UCSD-AML1 (cell line): ENCODE measurements at regions not wholly inside any gene's neighbourhood (a gene's known extent, or its start where the extent isn't known, plus 50 kb on each side); places are given as distances from the start of the nearest gene placed in this dataset.
"Not testable (repeated sequence)": the region's sequence is repeated elsewhere in the genome, so short reads cannot be mapped to it uniquely, and the experiment has no call there.

ENCODE experiments used
- DNase-seq: peaks from one replicate; lab custom pipeline; 2025; ENCODE audit not compliant: unreplicated experiment; lab: John Stamatoyannopoulos, UW

DNA sequence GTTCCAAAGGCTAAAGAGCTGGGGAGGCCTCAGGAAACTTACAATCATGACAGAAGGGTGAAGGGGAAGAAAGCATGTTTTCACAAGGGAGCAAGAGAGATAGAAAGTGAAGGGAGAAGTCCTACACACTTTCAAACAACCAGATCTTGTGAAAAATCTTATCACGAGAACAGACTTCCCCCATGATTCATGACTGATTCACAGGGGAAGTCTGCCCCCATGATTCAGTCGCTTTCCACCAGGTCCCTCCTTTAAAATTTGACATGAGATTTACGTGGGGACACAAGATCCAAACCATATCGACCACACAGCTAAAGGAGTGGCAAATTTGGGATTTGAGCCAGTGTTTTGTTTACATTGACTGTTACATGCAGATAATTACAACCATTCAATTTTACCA is 971.1 kb upstream of the HS3ST1 start:
- no peak for DNase-seq

DNA sequence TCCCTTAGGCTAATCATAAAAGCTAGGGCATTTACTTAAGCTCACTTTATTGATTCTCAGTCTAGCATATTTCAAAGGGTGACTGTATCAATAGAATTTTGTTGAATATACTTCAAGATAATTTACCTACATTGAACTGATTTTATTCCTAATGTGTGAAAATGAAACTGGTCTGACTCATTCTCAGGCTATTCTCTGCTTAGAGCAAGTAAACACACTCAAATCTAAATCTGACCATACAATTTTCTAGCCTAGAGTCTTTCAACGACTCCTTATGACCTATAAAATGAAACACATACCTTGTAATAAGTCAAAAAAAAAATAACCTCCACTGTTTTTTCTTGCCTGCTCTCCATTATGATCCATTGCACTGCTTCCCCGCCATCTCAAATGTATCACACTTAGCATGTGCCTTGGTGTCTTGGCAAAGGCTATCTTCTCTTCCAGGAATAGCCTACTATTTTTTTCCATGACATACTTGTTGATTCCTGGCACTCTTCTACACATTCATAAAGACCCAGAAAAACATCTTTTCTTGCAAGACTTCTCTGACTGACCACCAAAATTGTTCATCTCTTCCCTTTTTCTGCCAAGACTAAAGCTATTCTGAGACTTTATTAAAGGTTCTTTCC is 965.1 kb upstream of the HS3ST1 start:
- DNase-seq: no peak

DNA sequence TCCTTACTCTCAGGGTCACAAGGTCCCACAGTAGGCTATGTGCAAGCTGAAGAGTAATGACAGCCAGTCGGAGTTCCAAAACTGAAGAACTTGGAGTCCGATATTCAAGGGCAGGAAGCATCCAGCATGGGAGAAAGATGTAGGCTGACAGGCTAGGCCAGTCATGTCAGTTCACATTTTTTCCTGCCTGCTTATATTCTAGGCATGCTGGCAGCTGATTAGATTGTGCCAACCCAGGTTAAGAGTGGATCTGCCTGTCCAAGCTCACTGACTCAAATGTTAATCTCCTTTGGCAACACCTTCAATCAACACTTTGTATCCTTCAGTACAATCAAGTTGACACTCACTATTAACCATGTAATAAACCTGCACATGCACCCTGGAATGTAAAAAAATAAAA is 960.9 kb upstream of the HS3ST1 start:
- DNase-seq: no peak

DNA sequence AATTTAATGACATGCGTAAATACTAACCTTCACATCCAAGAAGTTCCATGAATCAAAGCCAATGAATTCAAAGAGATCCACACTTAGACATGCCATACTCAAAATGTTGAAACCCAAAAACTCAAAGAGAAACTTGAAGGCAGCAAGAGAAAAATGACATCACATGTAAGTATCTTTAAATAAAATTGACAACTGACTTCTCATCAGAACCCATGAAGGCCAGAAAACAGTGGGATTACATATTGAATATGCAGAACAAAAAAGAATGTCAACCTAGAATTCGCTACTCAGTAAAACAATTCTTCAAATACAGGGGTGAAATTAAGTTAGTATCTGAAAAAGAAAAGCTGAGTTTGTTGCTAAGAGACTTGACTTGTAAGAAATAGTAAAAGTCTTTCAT is 953.9 kb upstream of the HS3ST1 start:
- no peak for DNase-seq

DNA sequence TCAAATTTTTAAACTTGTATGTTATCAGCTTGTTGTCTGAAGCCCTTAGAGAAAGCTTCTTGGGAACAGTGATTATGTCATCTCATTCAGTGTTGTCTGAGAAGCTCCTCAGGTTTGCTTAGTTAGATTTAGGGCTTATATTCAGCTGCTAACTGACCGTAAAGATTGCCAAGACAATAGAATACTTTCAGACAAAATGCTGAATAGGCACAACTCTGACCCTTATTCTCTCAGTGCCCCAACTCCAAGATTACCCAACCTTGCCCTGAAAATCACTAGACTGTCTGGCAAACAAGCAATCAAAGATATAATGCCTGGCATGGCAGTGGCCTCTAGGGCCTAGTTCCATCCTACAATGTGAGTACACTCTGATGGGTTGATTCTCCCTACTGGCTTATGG is 950.5 kb upstream of the HS3ST1 start:
- DNase-seq: no peak

DNA sequence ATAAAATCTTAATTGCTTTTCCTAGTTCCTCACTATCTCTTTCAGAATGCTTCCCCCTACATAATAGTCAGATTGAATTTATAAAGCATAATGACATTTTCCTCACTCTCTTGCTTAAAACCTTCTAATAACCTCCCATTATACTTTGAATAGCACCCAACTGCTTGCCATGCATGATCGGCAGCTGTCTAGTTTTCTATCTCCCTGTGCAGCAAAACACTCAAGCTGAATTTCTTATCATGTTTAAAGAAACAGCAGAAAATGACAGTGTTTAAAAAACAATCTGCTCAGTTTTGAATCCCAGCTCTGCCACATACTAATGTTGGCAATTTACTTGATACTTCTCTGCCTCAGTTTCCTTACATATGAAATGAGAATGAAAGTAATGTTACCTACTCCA is 947.1 kb upstream of the HS3ST1 start:
- DNase-seq: no peak

DNA sequence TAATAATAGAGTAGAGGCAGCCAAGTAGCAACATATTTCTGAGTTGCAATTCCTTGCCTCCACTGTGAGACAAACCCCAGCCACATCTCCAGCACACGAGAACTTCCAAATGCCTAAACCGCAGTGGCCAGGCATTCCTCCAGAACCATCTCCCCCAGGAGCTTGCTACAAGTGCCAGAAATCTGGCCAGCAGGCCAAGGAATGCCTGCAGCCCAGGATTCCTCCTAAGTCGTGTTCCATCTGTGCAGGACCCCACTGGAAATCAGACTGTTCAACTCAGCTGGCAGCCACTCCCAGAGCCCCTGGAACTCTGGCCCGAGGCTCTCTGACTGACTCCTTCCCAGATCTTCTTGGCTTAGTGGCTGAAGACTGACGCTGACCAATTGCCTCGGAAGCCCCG is 937.2 kb upstream of the HS3ST1 start:
- DNase-seq: not testable (repeated sequence)

DNA sequence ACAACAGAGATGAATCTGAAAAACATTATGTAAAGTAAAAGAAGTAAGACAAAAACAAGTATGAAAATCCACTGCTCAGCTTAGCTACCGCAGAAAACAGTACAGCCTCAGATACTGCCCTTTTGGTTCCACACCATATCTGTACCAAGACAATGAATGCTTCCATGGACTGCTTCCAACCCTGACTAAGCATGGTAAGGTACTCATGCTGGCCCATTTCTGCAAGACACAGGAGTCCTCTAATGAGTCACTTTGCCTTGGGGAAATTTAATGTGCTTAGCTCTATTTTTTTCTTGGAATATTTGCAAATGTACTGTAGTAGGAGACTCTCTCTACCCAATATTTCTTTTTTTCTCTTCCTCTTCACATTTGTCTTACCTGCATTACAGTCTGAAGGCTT is 931.7 kb upstream of the HS3ST1 start:
- no peak for DNase-seq

DNA sequence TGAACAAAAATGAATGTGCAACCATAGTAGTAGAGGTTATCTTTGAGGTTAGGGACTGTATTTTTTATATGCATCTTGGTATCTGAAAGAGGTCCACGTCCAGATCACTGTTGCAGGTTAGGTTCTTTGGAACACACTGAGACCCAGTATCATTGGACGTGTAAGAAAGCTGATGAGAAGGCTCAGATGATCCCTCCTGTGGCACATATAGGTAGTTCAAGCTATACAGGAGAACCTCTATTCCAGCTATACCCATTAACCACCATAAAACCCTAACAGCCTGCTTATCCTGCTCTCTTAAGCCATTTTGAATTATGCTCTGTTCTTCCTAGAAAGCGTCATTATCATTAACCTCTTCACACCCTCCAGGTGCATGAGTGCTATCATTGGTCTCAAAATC is 930.7 kb upstream of the HS3ST1 start:
- no peak for DNase-seq

DNA sequence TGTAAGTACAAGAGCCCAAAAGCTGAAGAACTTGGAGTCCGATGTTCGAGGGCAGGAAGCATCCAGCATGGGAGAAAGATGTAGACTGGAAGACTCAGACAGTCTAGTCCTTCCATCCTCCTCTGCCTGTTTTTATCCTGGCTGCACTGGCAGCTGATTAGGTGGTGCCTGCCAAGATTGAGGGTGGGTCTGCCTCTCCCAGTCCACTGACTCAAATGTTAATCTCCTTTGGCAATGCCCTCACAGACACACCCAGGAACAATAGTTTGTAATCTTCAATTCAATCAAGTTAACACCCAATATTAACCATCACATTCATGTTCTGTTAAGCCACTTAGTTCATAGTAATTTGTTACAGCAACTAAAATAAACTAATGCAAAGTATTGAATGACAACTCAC is 904.4 kb upstream of the HS3ST1 start:
- DNase-seq: not testable (repeated sequence)

DNA sequence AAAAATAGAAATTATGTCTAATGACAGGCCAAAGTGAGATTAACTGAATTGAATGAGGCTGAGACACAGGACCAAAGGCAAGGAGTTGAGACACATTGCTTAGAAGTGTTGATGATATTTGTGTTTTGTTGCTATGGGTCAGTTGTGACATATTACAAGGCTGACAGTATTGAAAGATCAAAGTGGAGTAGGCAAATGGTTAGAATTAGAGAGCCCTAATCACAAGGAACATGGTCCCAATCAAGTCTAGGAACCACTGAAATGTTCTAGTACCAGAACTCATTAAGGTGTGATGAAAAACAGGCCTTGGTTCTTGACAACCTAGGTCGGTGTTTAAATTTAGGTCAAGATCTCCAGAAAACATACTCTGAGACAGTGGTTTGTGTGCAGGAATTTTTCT is 896.3 kb upstream of the HS3ST1 start:
- no peak for DNase-seq

DNA sequence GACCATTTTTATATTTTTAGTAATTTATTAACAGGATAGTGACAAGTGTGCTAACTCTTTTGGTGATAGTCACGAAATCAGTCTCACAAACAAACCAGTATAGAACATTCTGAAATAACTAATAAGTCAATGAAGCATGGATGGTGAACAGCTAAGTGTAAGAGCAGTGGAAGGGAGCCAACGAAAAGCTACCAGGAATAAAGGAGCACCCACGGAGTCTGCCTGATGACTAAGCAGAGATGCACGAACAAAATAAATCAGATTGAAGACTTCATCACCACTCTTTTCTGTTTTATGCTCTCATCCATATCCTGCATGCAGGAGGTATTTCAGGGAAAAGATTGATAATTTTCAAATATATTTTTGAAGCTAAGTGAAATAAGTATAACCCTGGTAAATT is 891.1 kb upstream of the HS3ST1 start:
- DNase-seq: no peak

DNA sequence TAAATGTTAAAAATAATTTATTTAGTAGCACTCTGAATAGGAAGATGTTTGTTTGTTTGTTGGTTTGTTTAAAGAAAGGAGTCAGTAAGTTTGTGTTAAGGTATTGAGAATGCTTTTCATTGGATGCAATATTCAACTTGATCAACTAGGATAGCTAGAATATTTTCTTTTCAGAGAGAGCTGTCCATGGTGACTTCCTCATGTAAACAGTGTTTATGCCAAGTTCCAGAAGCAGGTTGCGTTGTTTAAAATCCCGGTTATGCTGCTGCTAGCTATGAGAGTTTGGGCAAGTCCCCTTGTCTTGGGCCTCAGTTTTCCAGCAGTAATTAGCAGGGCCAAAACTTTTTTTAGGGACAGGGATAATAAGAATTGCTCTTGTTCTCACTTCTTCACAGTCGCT is 876.2 kb upstream of the HS3ST1 start:
- no peak for DNase-seq

DNA sequence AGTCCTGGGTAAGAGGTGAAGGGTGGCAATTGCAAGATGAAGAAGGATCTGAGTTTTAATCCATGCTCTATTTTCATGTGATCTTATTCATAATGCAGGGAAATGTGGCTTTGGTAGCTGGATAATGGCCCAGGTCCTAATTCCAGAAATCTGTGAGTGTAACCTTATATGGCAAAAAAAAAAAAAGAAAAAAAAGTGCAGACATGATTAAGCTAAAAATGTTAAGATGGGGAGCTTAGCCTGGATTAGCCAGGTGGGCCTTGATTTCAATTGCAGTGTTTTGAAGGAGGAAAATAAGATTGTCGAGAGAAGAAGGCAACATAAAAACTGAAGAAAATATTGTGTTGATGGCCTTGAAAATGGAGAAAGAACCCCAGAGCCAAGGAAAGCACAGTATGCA is 867.7 kb upstream of the HS3ST1 start:
- DNase-seq: no peak

DNA sequence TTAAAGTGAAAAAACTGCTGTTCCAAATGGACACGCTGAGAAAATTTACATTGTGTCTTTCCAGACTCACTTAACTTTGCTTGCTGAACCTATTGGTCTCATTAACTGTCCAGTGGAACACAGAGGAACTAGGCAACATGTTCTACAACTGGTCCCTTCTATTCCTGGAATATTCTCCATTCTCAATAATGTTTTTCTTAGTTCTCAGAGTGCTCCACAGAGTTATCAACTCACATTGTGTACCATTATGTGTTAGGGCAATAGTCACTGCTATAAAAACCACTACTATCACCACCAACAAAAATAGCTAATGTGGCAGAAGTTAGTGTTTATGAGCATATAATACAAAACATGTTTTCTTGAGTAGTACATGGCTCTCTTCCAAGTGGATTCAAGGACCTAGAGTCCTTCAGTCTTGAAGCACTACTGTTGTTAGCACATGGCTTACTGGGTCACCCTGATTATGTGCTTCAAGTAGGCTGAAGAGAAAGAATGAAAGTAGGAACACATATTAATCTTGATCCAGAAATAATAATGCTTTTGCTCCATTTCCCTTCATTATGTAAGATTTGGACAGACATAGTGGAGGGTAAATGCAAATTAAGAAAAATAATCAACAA is 865.3 kb upstream of the HS3ST1 start:
- DNase-seq: no peak

DNA sequence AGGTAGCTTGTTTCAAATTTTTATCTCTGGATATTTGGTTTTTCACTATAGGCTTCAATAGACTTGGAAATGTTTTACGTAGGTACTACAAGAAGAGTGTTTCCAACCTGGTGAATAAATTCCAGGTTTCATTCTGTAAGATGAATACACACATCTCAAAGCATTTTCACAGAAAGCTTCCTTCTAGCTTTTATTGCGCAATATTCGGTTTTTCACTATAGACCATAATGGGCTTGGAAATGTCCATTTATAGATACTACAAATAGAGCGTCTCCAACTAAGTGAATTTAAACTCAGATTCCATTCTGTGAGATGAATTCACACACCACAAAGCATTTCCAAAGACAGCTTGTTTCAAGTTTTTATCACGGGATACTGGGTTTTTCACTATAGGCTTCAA is 857.7 kb upstream of the HS3ST1 start:
- DNase-seq: no peak

DNA sequence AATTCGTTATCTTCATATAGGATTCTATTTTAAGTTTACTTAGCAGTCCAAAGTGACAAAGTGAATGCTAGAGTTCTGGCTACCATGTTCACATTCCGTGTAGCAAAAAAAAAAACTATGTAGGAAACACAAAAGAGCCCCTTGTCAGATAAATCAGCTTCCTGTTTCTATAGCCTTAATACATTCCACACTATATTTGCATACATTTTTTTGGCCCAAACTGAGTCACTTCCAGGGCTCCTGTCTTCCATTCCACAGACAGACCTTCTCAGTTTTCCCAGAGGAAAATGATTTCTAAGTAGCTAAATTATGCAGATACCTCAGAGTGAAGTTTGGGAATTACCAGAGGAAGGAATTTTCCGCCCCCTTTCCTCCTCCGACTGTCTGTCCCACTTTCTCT is 841.9 kb upstream of the HS3ST1 start:
- DNase-seq: no peak

DNA sequence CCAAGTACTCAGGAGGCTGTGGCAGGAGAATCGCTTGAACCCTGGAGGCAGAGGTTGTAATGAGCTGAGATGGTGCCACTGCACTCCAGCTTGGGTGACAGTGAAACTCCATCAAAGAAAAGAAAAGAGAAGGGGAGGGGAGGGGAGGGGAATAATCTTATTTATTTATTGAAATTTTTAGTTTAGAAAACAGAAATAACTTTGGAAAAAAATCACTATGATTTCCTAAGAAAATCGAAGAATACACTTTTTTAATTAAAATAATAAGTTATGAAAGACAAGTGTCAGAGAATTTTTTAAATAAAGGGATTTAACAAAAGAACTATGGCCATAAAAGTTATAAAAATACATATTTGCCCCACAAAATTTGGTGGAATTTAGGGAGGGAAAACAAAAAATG is 836.9 kb upstream of the HS3ST1 start:
- DNase-seq: no peak

DNA sequence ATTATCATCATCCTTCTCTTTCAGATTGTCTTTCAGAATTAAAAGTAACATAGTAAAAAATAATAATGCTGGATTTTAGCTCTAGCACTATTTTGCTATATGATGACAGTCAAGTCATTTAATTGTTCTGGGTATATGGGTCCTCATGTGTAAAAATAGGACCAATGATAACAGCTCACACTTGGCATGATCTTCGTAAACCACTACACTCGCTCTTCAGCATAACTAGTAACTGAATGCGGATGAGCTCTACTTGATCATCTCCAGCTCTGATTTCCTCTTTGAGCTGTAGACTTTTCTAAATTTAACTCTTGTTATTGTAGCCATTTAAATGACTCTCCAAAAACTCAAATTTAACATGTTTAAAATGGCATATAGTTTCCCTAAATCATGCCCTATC is 831.8 kb upstream of the HS3ST1 start:
- no peak for DNase-seq

DNA sequence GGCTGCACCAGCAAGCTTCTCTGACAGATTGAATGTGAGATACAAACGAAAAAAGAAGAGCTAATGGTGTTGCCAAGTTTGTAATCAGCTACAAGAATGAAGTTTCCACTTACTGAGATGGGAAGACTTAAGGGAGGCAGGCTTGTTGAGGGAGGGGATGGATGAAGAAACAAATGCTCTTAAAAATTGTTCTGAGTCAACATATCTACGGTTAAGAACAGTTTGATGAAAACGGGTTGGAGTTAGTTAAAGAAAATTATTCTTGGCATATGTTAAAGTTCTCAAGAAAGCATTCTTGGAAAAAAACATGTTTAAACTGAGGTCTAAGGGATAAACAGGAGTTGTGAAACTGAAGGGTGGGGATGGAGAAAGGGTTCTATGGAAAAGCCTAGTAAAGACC is 816.3 kb upstream of the HS3ST1 start:
- no peak for DNase-seq

DNA sequence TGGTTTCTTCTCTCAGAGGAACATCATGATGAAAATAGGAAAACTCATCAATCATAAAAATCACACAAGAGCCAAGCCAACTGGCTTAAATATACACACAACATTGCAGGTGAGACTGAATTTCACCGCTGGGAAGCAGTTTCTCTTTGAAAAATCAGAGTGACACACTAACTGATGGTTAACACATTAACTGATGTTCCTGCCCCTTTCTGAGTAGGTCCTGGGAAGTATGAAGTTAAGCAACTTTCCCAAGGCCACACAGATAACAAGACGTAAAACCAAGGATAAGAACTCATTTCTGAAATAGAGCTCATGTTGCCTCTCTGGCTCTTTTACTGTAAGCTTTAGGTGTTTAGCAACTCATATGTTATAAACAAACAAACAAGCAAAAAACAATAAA is 813.7 kb upstream of the HS3ST1 start:
- no peak for DNase-seq

DNA sequence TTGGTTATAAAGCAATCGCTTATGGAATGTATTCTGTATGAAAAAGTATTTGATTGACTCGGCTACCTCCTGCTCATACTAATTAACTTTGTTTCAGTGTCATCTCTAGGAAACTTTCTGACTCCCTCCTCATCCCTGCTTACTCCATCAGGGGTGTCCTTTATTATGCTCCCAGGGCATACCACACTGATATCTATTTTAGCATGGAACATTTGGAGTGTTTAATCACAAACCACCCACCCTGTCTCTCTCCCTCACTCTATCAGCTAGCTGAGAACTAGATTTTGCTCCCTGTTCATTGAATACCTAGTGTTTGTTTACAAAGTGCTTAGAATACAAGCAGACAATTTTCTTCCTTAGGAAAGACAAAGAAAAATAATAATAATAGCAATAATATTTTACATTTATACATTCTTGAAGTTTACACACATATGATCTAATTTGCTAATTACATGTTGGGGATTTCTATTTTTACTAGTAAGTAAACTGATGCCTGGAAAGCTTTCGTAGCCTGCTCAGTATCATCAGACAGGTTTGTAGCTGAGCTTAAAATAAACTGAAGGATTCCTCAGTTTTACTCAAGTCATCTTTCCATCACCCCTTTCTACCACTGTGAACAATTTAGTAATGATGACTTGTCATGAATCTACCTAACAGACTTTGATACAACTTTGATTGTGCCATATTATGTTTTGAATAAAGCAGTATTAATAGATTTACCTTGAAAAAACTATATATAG is 811.4 kb upstream of the HS3ST1 start:
- no peak for DNase-seq

DNA sequence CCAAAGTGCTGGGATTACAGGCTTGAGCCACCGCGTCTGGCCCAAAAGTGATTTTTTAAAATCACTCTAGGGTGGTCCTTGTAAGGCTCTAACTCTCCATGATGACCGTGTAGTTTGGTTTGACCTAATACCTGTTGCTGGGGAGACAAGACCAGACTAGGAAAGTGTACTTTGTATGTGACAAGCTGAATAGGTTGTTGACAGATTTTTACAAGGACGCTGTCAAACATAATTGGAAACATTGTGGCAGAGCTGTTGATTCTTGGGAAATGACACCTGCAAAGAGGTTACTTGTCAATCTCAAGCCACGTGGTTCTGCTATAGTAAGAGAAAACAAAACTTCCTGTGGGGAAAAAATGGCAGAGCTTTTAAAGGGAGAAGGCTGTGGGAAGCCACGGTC is 802.4 kb upstream of the HS3ST1 start:
- no peak for DNase-seq
